Upper lobe of left lung (tissue), 6 donors: ENCODE measurements at regions not wholly inside any gene's neighbourhood (a gene's known extent, or its start where the extent isn't known, plus 50 kb on each side); places are given as distances from the start of the nearest gene placed in this dataset.

Experiments
- ATAC-seq, 2 donors: fragments of 200-7000 bp; cut with Tn5 transposase; one replicate each; pipeline ENCODE4 v1.9.1; 2022; ENCODE audit warnings: mild to moderate bottlenecking in 2 of 2, moderate library complexity in 2 of 2; ENCODE audit not compliant: low FRiP score in 2 of 2
- DNase-seq, 2 donors: peaks; one replicate each; pipeline ENCODE4 v3.0.0-alpha.2; 2019 to 2020
- H3K27ac ChIP-seq, 4 donors: fragments of 200-600 bp; sonication (generic); one replicate each; pipeline ENCODE4 v1.5.1; 2016 to 2019
- H3K27me3 ChIP-seq, 4 donors: fragments of 200-600 bp; sonication (generic); one replicate each; pipeline ENCODE4 v1.5.1; 2017 to 2019
- H3K36me3 ChIP-seq, 4 donors: fragments of 200-600 bp; sonication (generic); one replicate each; pipeline ENCODE4 v1.5.1; 2016 to 2019
- H3K4me1 ChIP-seq, 4 donors: fragments of 200-600 bp; sonication (generic); one replicate each; pipeline ENCODE4 v1.5.1; 2018 to 2019
- H3K4me3 ChIP-seq, 4 donors: fragments of 200-600 bp; sonication (generic); one replicate each; pipeline ENCODE4 v1.5.1; 2017 to 2019; ENCODE audit warnings: mild to moderate bottlenecking in 2 of 4, moderate library complexity in 1 of 4
- H3K9me3 ChIP-seq, 4 donors: fragments of 200-600 bp; sonication (generic); one replicate each; pipeline ENCODE4 v1.5.1; 2018 to 2019
- CTCF ChIP-seq, 6 experiments: fragments of 450-650 bp in 4 of 6; fragments of 200-600 bp in 2 of 6; sonication (generic) in 2 of 6; IDR thresholded peaks; one replicate each; pipeline ENCODE4 v1.5.1; 2016 to 2019; ENCODE audit warnings: antibody characterized with exemption in 6 of 6
- EP300 ChIP-seq, 4 donors: sonication (generic); formaldehyde crosslinking; IDR thresholded peaks; one replicate each; pipeline ENCODE4 v1.5.1; 2017; ENCODE audit warnings: antibody characterized with exemption in 4 of 4, control low read depth in 2 of 4
- POLR2A ChIP-seq, 4 donors: fragments of 450-650 bp; IDR thresholded peaks; one replicate each; pipeline ENCODE4 v1.5.1; 2016 to 2017; ENCODE audit warnings: antibody characterized with exemption in 4 of 4, mild to moderate bottlenecking in 2 of 4
- POLR2AphosphoS5 ChIP-seq, 2 donors: sonication (generic); formaldehyde crosslinking; IDR thresholded peaks; one replicate each; pipeline ENCODE4 v1.5.1; 2017; ENCODE audit warnings: antibody characterized with exemption in 2 of 2
- WGBS, 2 donors: methylation state at CpG; one replicate each; pipeline ENCODE4 v1.1.5; 2017 to 2018; 5-methylcytosine and 5-hydroxymethylcytosine counted together
- donor health status: DM: no; HTN: no; CAD: no; lungs with moderate emphysema.
- donor health status: DM: no; HTN: yes; CAD: no; lungs with severe emphysema.

- Histone ChIP-seq H3K36me3 (no peaks in the 10 kb centered on the region), H3K27ac (no peak overlapping the region), H3K9me3 (no peaks in the 10 kb centered on the region), H3K4me1 (no peaks in the 10 kb centered on the region), H3K27me3 (no peaks in the 10 kb centered on the region), H3K4me3 (no peak overlapping the region)
- 55 to 69% methylated on average over 5 of the region's 5 CpGs for WGBS, 2 donors
- no peak for TF ChIP-seq EP300 (IDR thresholded peaks at IDR 0.05)
- ATAC-seq = no peak
- DNase-seq = no peak
Observed at GRCh38 chr11:127395034-127395433, 394.5 kb upstream of the KIRREL3 start.

- Histone ChIP-seq H3K27ac (no peak overlapping the region), H3K4me3 (no peak overlapping the region), H3K36me3 (no peaks in the 10 kb centered on the region), H3K27me3 (no peaks in the 10 kb centered on the region), H3K4me1 (no peaks in the 10 kb centered on the region), H3K9me3 (no peaks in the 10 kb centered on the region)
- ATAC-seq (no peak), DNase-seq (no peak)
- TF ChIP-seq POLR2AphosphoS5 (IDR thresholded peaks at IDR 0.05) (no peak), POLR2A (IDR thresholded peaks at IDR 0.05) (no peak), EP300 (IDR thresholded peaks at IDR 0.05) (no peak), CTCF (IDR thresholded peaks at IDR 0.05) (no peak)
- WGBS, 2 donors = 58 to 68% methylated on average over 4 of the region's 4 CpGs
Observed at GRCh38 chr11:127393460-127393997, 393.0 kb upstream of the KIRREL3 start.

GRCh38 chr11:127392575-127392974 is 392.0 kb upstream of the KIRREL3 start:
- no peak overlapping the region for H3K4me3 ChIP-seq
- WGBS, 2 donors = 75 to 81% methylated on average over 2 of the region's 2 CpGs
- no peaks in the 10 kb centered on the region for H3K27me3 ChIP-seq
- no peaks in the 10 kb centered on the region for H3K4me1 ChIP-seq
- no peak for ATAC-seq
- TF ChIP-seq POLR2AphosphoS5 (IDR thresholded peaks at IDR 0.05) = no peak
- TF ChIP-seq CTCF (IDR thresholded peaks at IDR 0.05) = no peak
- no peak for TF ChIP-seq POLR2A (IDR thresholded peaks at IDR 0.05)
- no peak for TF ChIP-seq EP300 (IDR thresholded peaks at IDR 0.05)
- no peak for DNase-seq
- no peaks in the 10 kb centered on the region for H3K9me3 ChIP-seq
- no peak overlapping the region for H3K27ac ChIP-seq
- no peaks in the 10 kb centered on the region for H3K36me3 ChIP-seq

GRCh38 chr11:127390465-127390864 is 389.9 kb upstream of the KIRREL3 start:
- H3K27ac ChIP-seq = no peak overlapping the region
- WGBS, 2 donors = 76 to 84% methylated on average over 4 of the region's 4 CpGs
- TF ChIP-seq POLR2AphosphoS5 (IDR thresholded peaks at IDR 0.05) (no peak), EP300 (IDR thresholded peaks at IDR 0.05) (no peak), CTCF (IDR thresholded peaks at IDR 0.05) (no peak), POLR2A (IDR thresholded peaks at IDR 0.05) (no peak)
- ATAC-seq (no peak), DNase-seq (no peak)
- no peaks in the 10 kb centered on the region for H3K9me3 ChIP-seq
- no peaks in the 10 kb centered on the region for H3K36me3 ChIP-seq
- H3K4me3 ChIP-seq = no peak overlapping the region
- no peaks in the 10 kb centered on the region for H3K4me1 ChIP-seq
- no peaks in the 10 kb centered on the region for H3K27me3 ChIP-seq

DNA sequence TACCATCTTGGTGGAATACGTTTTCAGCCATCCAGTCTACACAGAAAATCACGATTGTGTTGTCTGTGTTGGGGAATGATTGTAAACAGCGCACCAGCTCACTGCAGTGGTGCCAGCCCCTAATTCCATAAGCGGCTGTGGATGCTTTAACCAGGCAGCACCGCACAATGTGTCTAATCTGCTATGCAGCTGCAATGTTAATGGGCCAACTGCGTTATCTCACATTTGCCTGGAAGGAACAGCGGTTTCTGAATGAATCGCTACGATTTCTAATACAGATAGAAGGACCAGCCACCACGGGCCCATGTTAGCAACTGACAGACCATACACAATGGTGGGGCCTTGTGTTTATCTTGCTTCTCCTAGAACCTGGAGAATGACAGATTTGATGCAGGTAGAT is 384.5 kb upstream of the KIRREL3 start:
- no peak overlapping the region for H3K27ac ChIP-seq
- no peak for DNase-seq
- no peaks in the 10 kb centered on the region for H3K9me3 ChIP-seq
- H3K4me3 ChIP-seq = no peak overlapping the region
- ATAC-seq = no peak
- WGBS, 2 donors = 85 to 88% methylated on average over 9 to 10 of the region's 10 CpGs
- H3K27me3 ChIP-seq = no peaks in the 10 kb centered on the region
- H3K36me3 ChIP-seq = no peaks in the 10 kb centered on the region
- H3K4me1 ChIP-seq = no peaks in the 10 kb centered on the region
- TF ChIP-seq CTCF (IDR thresholded peaks at IDR 0.05) = no peak
- TF ChIP-seq POLR2AphosphoS5 (IDR thresholded peaks at IDR 0.05) = no peak
- no peak for TF ChIP-seq EP300 (IDR thresholded peaks at IDR 0.05)
- TF ChIP-seq POLR2A (IDR thresholded peaks at IDR 0.05) = no peak
